HCT116 (cell line): ENCODE measurements at regions not wholly inside any gene's neighbourhood (a gene's known extent, or its start where the extent isn't known, plus 50 kb on each side); places are given as distances from the start of the nearest gene placed in this dataset.

Experiments
- ATAC-seq: fragments of 200-7000 bp; cut with Tn5 transposase; 2 replicates; pipeline ENCODE4 v1.9.1; 2020; ENCODE audit warnings: mild to moderate bottlenecking, moderate library complexity
- BruUV-seq: library from RNA; stranded (reverse); fragments of 400-500 nt; replicated peaks from 2 replicates; lab custom pipeline; 2021; lab: Mats Ljungman, UMichigan
- CTCF ChIA-PET: fragments of 300-600 bp; sonication (Branson Sonifier 250); formaldehyde crosslinking; loops from one replicate; lab custom pipeline; 2021; ENCODE audit warnings: antibody characterized with exemption; lab: Charles Lee
- POLR2A ChIA-PET: fragments of 300-600, 350-600 bp; sonication (Branson Sonifier 250); formaldehyde crosslinking; loops from one replicate; lab custom pipeline; 2021; ENCODE audit warnings: antibody characterized with exemption; lab: Charles Lee
- RAD21 ChIA-PET, 2 experiments: fragments of 300-600 bp; sonication (Branson Sonifier 250); formaldehyde crosslinking; loops; one replicate each; lab custom pipeline; 2023; ENCODE audit warnings: low total read pairs in 2 of 2; ENCODE audit not compliant: uncharacterized antibody in 2 of 2, unreplicated experiment in 2 of 2, low non-redundant PET in 1 of 2; lab: Charles Lee
- DNase-seq: peaks from one replicate; pipeline ENCODE4 v3.0.0-alpha.2; 2010; ENCODE audit warnings: low read depth, low spot score
- H2AFZ ChIP-seq: fragments of 200-600 bp; shearing (Covaris generic), sonication (generic); 2 replicates; pipeline ENCODE4 v1.6.1; 2017; ENCODE audit warnings: low read depth, mixed run types, mixed read lengths, antibody characterized with exemption, low read length; ENCODE audit not compliant: poor library complexity, severe bottlenecking
- H3K27ac ChIP-seq: 2 replicates; pipeline ENCODE4 v1.5.1; 2012; ENCODE audit warnings: low read depth, low read length
- H3K27me3 ChIP-seq: fragments of 200-600 bp; sonication (generic); 2 replicates; pipeline ENCODE4 v1.6.1; 2016; ENCODE audit warnings: mixed run types, low read length, mixed read lengths; ENCODE audit not compliant: insufficient read depth
- H3K36me3 ChIP-seq, 2 experiments: fragments of 200-500 bp in 1 of 2; fragments of 200-600 bp in 1 of 2; sonication (Bioruptor generic) in 1 of 2; sonication (generic) in 1 of 2; 2 replicates each; pipeline versions ENCODE4 v1.5.1 to v1.6.1; 2014 to 2016; ENCODE audit warnings: low read length in 2 of 2, inconsistent platforms in 1 of 2, mixed read lengths in 1 of 2, mixed run types in 1 of 2; ENCODE audit not compliant: insufficient read depth in 2 of 2, control insufficient read depth in 1 of 2
- H3K4me1 ChIP-seq, 2 experiments: fragments of 200-600 bp in 1 of 2; sonication (generic) in 1 of 2; 2 replicates each; pipeline versions ENCODE4 v1.5.1 to v1.6.1; 2012 to 2017; ENCODE audit warnings: low read length in 2 of 2, inconsistent platforms in 1 of 2, mild to moderate bottlenecking in 1 of 2, mixed read lengths in 1 of 2, mixed run types in 1 of 2, moderate library complexity in 1 of 2; ENCODE audit not compliant: insufficient read depth in 2 of 2, control insufficient read depth in 1 of 2
- H3K4me2 ChIP-seq: fragments of 200-600 bp; sonication (generic); 2 replicates; pipeline ENCODE4 v1.6.1; 2017; ENCODE audit warnings: mixed run types, low read length, mixed read lengths
- H3K4me3 ChIP-seq, 2 experiments: fragments of 200-600 bp in 1 of 2; sonication (generic) in 1 of 2; replicated peaks in 1 of 2; 2 replicates each; pipeline ENCODE4 v1.5.1; 2011 to 2016; ENCODE audit warnings: low read length in 2 of 2, control low read depth in 1 of 2, low read depth in 1 of 2, mild to moderate bottlenecking in 1 of 2, mixed read lengths in 1 of 2, mixed run types in 1 of 2
- H3K79me2 ChIP-seq: fragments of 200-600 bp; sonication (generic); 2 replicates; pipeline ENCODE4 v1.6.1; 2017; ENCODE audit warnings: mild to moderate bottlenecking, mixed run types, low read length, moderate library complexity, mixed read lengths; ENCODE audit not compliant: insufficient read depth
- H3K9ac ChIP-seq: fragments of 200-600 bp; sonication (generic); 2 replicates; pipeline ENCODE4 v1.6.1; 2016; ENCODE audit warnings: low read length, mixed read lengths
- H3K9me2 ChIP-seq: fragments of 200-600 bp; sonication (generic), shearing (Covaris generic); 2 replicates; pipeline ENCODE4 v1.6.1; 2017; ENCODE audit warnings: mixed run types, mild to moderate bottlenecking, moderate library complexity; ENCODE audit not compliant: insufficient read depth
- H3K9me3 ChIP-seq, 2 experiments: fragments of 200-500 bp in 1 of 2; fragments of 200-600 bp in 1 of 2; sonication (Bioruptor generic) in 1 of 2; sonication (generic) in 1 of 2; 2 replicates each; pipeline ENCODE4 v1.6.1; 2014 to 2017; ENCODE audit warnings: low read length in 2 of 2, mixed read lengths in 2 of 2, inconsistent platforms in 1 of 2, low read depth in 1 of 2, mild to moderate bottlenecking in 1 of 2, mixed run types in 1 of 2, moderate library complexity in 1 of 2; ENCODE audit not compliant: control insufficient read depth in 1 of 2, insufficient read depth in 1 of 2
- H4K20me1 ChIP-seq: fragments of 200-600 bp; sonication (generic), shearing (Covaris generic); 2 replicates; pipeline ENCODE4 v1.6.1; 2017; ENCODE audit warnings: mixed run types, mild to moderate bottlenecking, moderate library complexity; ENCODE audit not compliant: insufficient read depth
- CBX3 ChIP-seq: IDR thresholded peaks from 2 replicates; pipeline ENCODE4 v1.6.1; 2012; ENCODE audit warnings: low read depth
- CTCF ChIP-seq, 3 experiments: fragments of 200-600 bp in 1 of 3; sonication (generic) in 1 of 3; IDR thresholded peaks in 2 of 3; conservative IDR thresholded peaks in 1 of 3; 2 replicates each; pipeline ENCODE4 v1.5.1; 2012 to 2017; ENCODE audit warnings: low read depth in 2 of 3, low read length in 2 of 3, antibody characterized with exemption in 1 of 3, borderline replicate concordance in 1 of 3, control low read depth in 1 of 3, mild to moderate bottlenecking in 1 of 3, mixed read lengths in 1 of 3, mixed run types in 1 of 3, moderate library complexity in 1 of 3; ENCODE audit not compliant: insufficient read depth in 1 of 3
- EGR1 ChIP-seq: IDR thresholded peaks from 2 replicates; pipeline ENCODE4 v1.6.1; 2012; ENCODE audit warnings: low read depth
- FOSL1 ChIP-seq: IDR thresholded peaks from 2 replicates; pipeline ENCODE4 v1.6.1; 2012; ENCODE audit warnings: low read depth
- JUND ChIP-seq: IDR thresholded peaks from 2 replicates; pipeline ENCODE4 v1.6.1; 2012
- MAX ChIP-seq: IDR thresholded peaks from 2 replicates; pipeline ENCODE4 v1.6.1; 2012
- POLR2AphosphoS5 ChIP-seq: IDR thresholded peaks from 2 replicates; pipeline ENCODE4 v1.6.1; 2011; ENCODE audit warnings: mild to moderate bottlenecking, low read depth, low read length, moderate library complexity
- RAD21 ChIP-seq: IDR thresholded peaks from 2 replicates; pipeline ENCODE4 v1.6.1; 2012; ENCODE audit warnings: low read depth, mild to moderate bottlenecking
- REST ChIP-seq: IDR thresholded peaks from 2 replicates; pipeline ENCODE4 v1.6.1; 2012; ENCODE audit warnings: low read depth
- SP1 ChIP-seq: IDR thresholded peaks from 2 replicates; pipeline ENCODE4 v1.6.1; 2012; ENCODE audit warnings: low read depth
- SRF ChIP-seq: IDR thresholded peaks from 2 replicates; pipeline ENCODE4 v1.6.1; 2012; ENCODE audit warnings: low read depth
- TCF7L2 ChIP-seq: IDR thresholded peaks from 2 replicates; pipeline ENCODE4 v1.7.0; 2011; ENCODE audit warnings: borderline replicate concordance, inconsistent platforms; ENCODE audit not compliant: insufficient read depth, insufficient read length; ENCODE audit errors: extremely low read depth
- YY1 ChIP-seq: IDR thresholded peaks from 2 replicates; pipeline ENCODE4 v1.6.1; 2011; ENCODE audit warnings: low read length, low read depth, moderate library complexity, mild to moderate bottlenecking; ENCODE audit not compliant: insufficient replicate concordance; ENCODE audit errors: extremely low read depth
- ZFX ChIP-seq: fragments of 450-650 bp; IDR thresholded peaks from 2 replicates; pipeline ENCODE4 v1.6.1; 2017
- ZNF274 ChIP-seq: fragments of 200-500 bp; sonication (Bioruptor generic); IDR thresholded peaks from 2 replicates; pipeline ENCODE4 v1.6.1; 2014; ENCODE audit warnings: mild to moderate bottlenecking, low read depth, low read length, inconsistent platforms
- intact Hi-C: fragments of 100-400 bp; cut with micrococcal nuclease; formaldehyde crosslinking; loops from 2 replicates; pipeline ENCODE4 v1.10.0; 2022

GRCh38 chr13:40432018-40432978, 234.1 kb downstream of the FOXO1 start:
- H4K20me1 ChIP-seq: no peaks in the 10 kb centered on the region
- TF ChIP-seq CTCF (IDR thresholded peaks at IDR 0.05 in 2 of 3, conservative IDR thresholded peaks at IDR 0.05 in 1 of 3; ENCODE audit: borderline replicate concordance in 1 of 3, insufficient read depth in 1 of 3, low read depth in 2 of 3, low read length in 2 of 3): no peak
- TF ChIP-seq ZFX: no peak
- no peak for TF ChIP-seq POLR2AphosphoS5
- no peak for TF ChIP-seq ZNF274
- TF ChIP-seq MAX: no peak
- no peak for TF ChIP-seq EGR1
- no peak for TF ChIP-seq REST
- TF ChIP-seq TCF7L2: no peak
- no peak for TF ChIP-seq JUND
- TF ChIP-seq SP1: no peak
- TF ChIP-seq FOSL1: no peak
- TF ChIP-seq SRF: no peak
- TF ChIP-seq YY1: no peak
- TF ChIP-seq RAD21: no peak
- no peak for TF ChIP-seq CBX3
- H3K79me2 ChIP-seq: no peaks in the 10 kb centered on the region
- DNase-seq (no peak), ATAC-seq (no peak)
- no peaks in the 10 kb centered on the region for H3K36me3 ChIP-seq
- no peaks in the 10 kb centered on the region for H3K27me3 ChIP-seq
- intact Hi-C loops: no loop called here
- no peak overlapping the region for H3K9ac ChIP-seq
- no peak overlapping the region for H3K27ac ChIP-seq
- POLR2A ChIA-PET: no interaction called here
- CTCF ChIA-PET: no interaction called here
- H3K9me3 ChIP-seq: no peaks in the 10 kb centered on the region
- H3K9me2 ChIP-seq: no peaks in the 10 kb centered on the region
- BruUV-seq: no TSS peak
- RAD21 ChIA-PET: no interaction called here
- no peak overlapping the region for H3K4me3 ChIP-seq
- no peaks in the 10 kb centered on the region; a peak in 1 of 4 replicates for H3K4me1 ChIP-seq
- no peak overlapping the region for H3K4me2 ChIP-seq
- H2AFZ ChIP-seq: no peak overlapping the region
